K562 (cell line): ENCODE measurements at regions not wholly inside any gene's neighbourhood (a gene's known extent, or its start where the extent isn't known, plus 50 kb on each side); places are given as distances from the start of the nearest gene placed in this dataset.

ENCODE experiments used
- ATAC-seq: fragments of 200-7000 bp; cut with Tn5 transposase; 3 replicates; pipeline ENCODE4 v1.9.1; 2020; ENCODE audit warnings: moderate library complexity
- BruUV-seq: library from RNA; stranded (reverse); fragments of 400-500 nt; replicated peaks from 2 replicates; lab custom pipeline; 2021; lab: Mats Ljungman, UMichigan
- CTCF ChIA-PET: fragments of 300-600 bp; formaldehyde crosslinking; extraction: SDS; loops from one replicate; lab custom pipeline; 2021; ENCODE audit warnings: low intra/inter-chr PET ratio; lab: Yijun Ruan, JAX
- POLR2A ChIA-PET: fragments of 300-600, 350-650 bp; sonication (Branson Sonifier 250); formaldehyde crosslinking; extraction: SDS; loops from one replicate; lab custom pipeline; 2021; ENCODE audit warnings: antibody characterized with exemption, inconsistent platforms; lab: Yijun Ruan, JAX
- DNase-seq, 4 experiments: peaks; one replicate each; pipeline versions ENCODE4 v3.0.0 to v3.0.0-alpha.2; 2011 to 2018; ENCODE audit warnings: low spot score in 3 of 4, mixed read lengths in 3 of 4; ENCODE audit errors: extremely low read depth in 1 of 4
- FAIRE-seq: peaks from 2 replicates; lab custom pipeline; 2011; peaks lifted over from hg19 to GRCh38; lab: Jason Lieb, UNC
- H2AFZ ChIP-seq: 2 replicates; pipeline ENCODE4 v1.6.0; 2011; ENCODE audit warnings: low read depth, low read length, control low read depth, inconsistent platforms
- H3K27ac ChIP-seq: fragments of 200-600 bp; 3 replicates; pipeline ENCODE4 v1.8.0; 2011; ENCODE audit warnings: low read depth, mild to moderate bottlenecking, control low read depth, inconsistent platforms, low read length, moderate library complexity, mixed read lengths; ENCODE audit errors: extremely low read depth
- H3K27me3 ChIP-seq, 2 experiments: fragments of 300-600 bp in 1 of 2; 2 replicates in 1 of 2; 3 replicates in 1 of 2; pipeline versions ENCODE4 v1.6.0 to v1.8.0; 2011; ENCODE audit warnings: inconsistent platforms in 2 of 2, low read length in 2 of 2, mild to moderate bottlenecking in 1 of 2, mixed read lengths in 1 of 2, moderate library complexity in 1 of 2; ENCODE audit not compliant: control insufficient read depth in 2 of 2, insufficient read depth in 2 of 2
- H3K36me3 ChIP-seq: fragments of 300-600 bp; 3 replicates; pipeline ENCODE4 v1.8.0; 2011; ENCODE audit warnings: mild to moderate bottlenecking, low read length, inconsistent platforms; ENCODE audit not compliant: control insufficient read depth, insufficient read depth
- H3K4me1 ChIP-seq, 2 experiments: fragments of 200-600 bp in 1 of 2; replicated peaks in 1 of 2; 2 replicates in 1 of 2; 3 replicates in 1 of 2; pipeline versions ENCODE4 v1.5.1 to v1.8.0; 2011; ENCODE audit warnings: inconsistent platforms in 2 of 2, low read length in 2 of 2, mild to moderate bottlenecking in 1 of 2, mixed read lengths in 1 of 2, moderate library complexity in 1 of 2; ENCODE audit not compliant: control insufficient read depth in 2 of 2, insufficient read depth in 2 of 2
- H3K4me2 ChIP-seq: 2 replicates; pipeline ENCODE4 v1.6.1; 2011; ENCODE audit warnings: low read length, control low read depth, inconsistent platforms, mixed read lengths; ENCODE audit not compliant: insufficient read depth
- H3K4me3 ChIP-seq: fragments of 200-600 bp; sonication (generic), shearing (Covaris generic); 2 replicates; pipeline ENCODE4 v1.5.1; 2016; ENCODE audit warnings: control low read depth, inconsistent platforms
- H3K79me2 ChIP-seq: fragments of 200-600 bp; 3 replicates; pipeline ENCODE4 v1.8.0; 2011; ENCODE audit warnings: low read length, inconsistent platforms; ENCODE audit not compliant: control insufficient read depth, insufficient read depth
- H3K9ac ChIP-seq, 2 experiments: 2 replicates each; pipeline versions ENCODE4 v1.6.0 to v1.6.1; 2011; ENCODE audit warnings: low read depth in 2 of 2, low read length in 2 of 2, control low read depth in 1 of 2, inconsistent platforms in 1 of 2, mild to moderate bottlenecking in 1 of 2, mixed read lengths in 1 of 2; ENCODE audit not compliant: insufficient read depth in 1 of 2
- H3K9me1 ChIP-seq: one replicate; pipeline ENCODE4 v1.6.0; 2011; ENCODE audit warnings: inconsistent platforms, mild to moderate bottlenecking, low read length, moderate library complexity; ENCODE audit not compliant: control insufficient read depth, insufficient read depth
- H3K9me3 ChIP-seq: replicated peaks from 2 replicates; pipeline ENCODE4 v1.5.1; 2011; ENCODE audit warnings: low read depth, low read length, inconsistent platforms; ENCODE audit not compliant: control insufficient read depth, insufficient read depth
- H4K20me1 ChIP-seq: replicated peaks from 2 replicates; pipeline ENCODE4 v1.6.1; 2011; ENCODE audit warnings: low read length, inconsistent platforms, mixed read lengths; ENCODE audit not compliant: control insufficient read depth, insufficient read depth
- CTCF ChIP-seq, 3 experiments: IDR thresholded peaks in 2 of 3; conservative IDR thresholded peaks in 1 of 3; 2 replicates each; pipeline ENCODE4 v1.5.1; 2011 to 2012; ENCODE audit warnings: low read length in 3 of 3, mild to moderate bottlenecking in 3 of 3, control low read depth in 2 of 3, improper control_type of control experiment in 1 of 3, inconsistent platforms in 1 of 3, low read depth in 1 of 3, mixed read lengths in 1 of 3, moderate library complexity in 1 of 3; ENCODE audit not compliant: insufficient read depth in 2 of 3
- FOXP1 ChIP-seq: sonication (generic); formaldehyde crosslinking; IDR thresholded peaks from 2 replicates; pipeline ENCODE4 v1.8.0; 2022; ENCODE audit warnings: mild to moderate bottlenecking, missing genetic modification reagents
- HNRNPUL1 ChIP-seq: fragments of 200-400 bp; formaldehyde crosslinking; IDR thresholded peaks from 2 replicates; pipeline ENCODE4 v1.6.1; 2017; ENCODE audit warnings: low read length
- PREB ChIP-seq: sonication (generic); formaldehyde crosslinking; IDR thresholded peaks from 2 replicates; pipeline ENCODE4 v1.8.1; 2023; ENCODE audit warnings: mild to moderate bottlenecking, missing genetic modification reagents
- REST ChIP-seq, 2 experiments: fragments of 450-650 bp; formaldehyde crosslinking in 1 of 2; IDR thresholded peaks; 2 replicates each; pipeline versions ENCODE4 v1.4.0 to v1.6.1; 2014 to 2020; ENCODE audit warnings: mild to moderate bottlenecking in 2 of 2, borderline replicate concordance in 1 of 2, low read depth in 1 of 2
- SREBF2 ChIP-seq: sonication (generic); formaldehyde crosslinking; IDR thresholded peaks from 2 replicates; pipeline ENCODE4 v1.4.0; 2020; ENCODE audit warnings: mild to moderate bottlenecking, missing genetic modification reagents
- ZNF274 ChIP-seq: IDR thresholded peaks from 2 replicates; pipeline ENCODE4 v1.6.1; 2011; ENCODE audit warnings: low read depth, mild to moderate bottlenecking, low read length, moderate library complexity, borderline replicate concordance
- ZNF445 ChIP-seq: fragments of 250-450 bp; sonication (Bioruptor Pico); IDR thresholded peaks from 2 replicates; pipeline ENCODE4 v1.4.0; 2020; ENCODE audit warnings: low read depth, mild to moderate bottlenecking, moderate library complexity
- ZNF699 ChIP-seq: fragments of 250-450 bp; sonication (Bioruptor Pico); IDR thresholded peaks from 2 replicates; pipeline ENCODE4 v1.8.0; 2021; ENCODE audit warnings: mild to moderate bottlenecking, moderate library complexity; ENCODE audit not compliant: insufficient replicate concordance
- WGBS: fragments of 100-300 bp; shearing (Covaris generic); methylation state at CpG from one replicate; pipeline ENCODE4 v1.1.6; 2016; ENCODE audit warnings: low coverage, mixed read lengths; ENCODE audit not compliant: insufficient coverage; ENCODE audit errors: missing lambda C conversion rate; 5-methylcytosine and 5-hydroxymethylcytosine counted together
- in situ Hi-C: fragments of 300-500 bp; cut with MboI; formaldehyde crosslinking; loops from 4 replicates; pipeline ENCODE4 v1.15.0; 2018; ENCODE audit warnings: inconsistent platforms, mixed read lengths
- intact Hi-C: fragments of 100-400 bp; cut with micrococcal nuclease; formaldehyde crosslinking; loops from 2 replicates; pipeline ENCODE4 v1.14.2; 2022

- no peaks in the 10 kb centered on the region for H3K9me1 ChIP-seq
- no TSS peak for BruUV-seq
- ChIA-PET POLR2A (no interaction called here), CTCF (no interaction called here)
- no peaks in the 10 kb centered on the region for H3K27me3 ChIP-seq
- ATAC-seq (no peak), FAIRE-seq (no peak), DNase-seq (no peak)
- no peaks in the 10 kb centered on the region for H4K20me1 ChIP-seq
- no peak overlapping the region for H3K4me3 ChIP-seq
- no peak overlapping the region for H3K4me2 ChIP-seq
- intact Hi-C loops (no loop called here), in situ Hi-C loops (no loop called here)
- H3K4me1 ChIP-seq, result no peaks in the 10 kb centered on the region
- H3K9me3 ChIP-seq, result no peaks in the 10 kb centered on the region
- 0% methylated on average over 2 of the region's 2 CpGs for WGBS
- H2AFZ ChIP-seq, result no peak overlapping the region
- no peak overlapping the region for H3K27ac ChIP-seq
- H3K9ac ChIP-seq, result no peak overlapping the region
- no peaks in the 10 kb centered on the region for H3K79me2 ChIP-seq
- TF ChIP-seq CTCF (IDR thresholded peaks at IDR 0.05 in 2 of 3, conservative IDR thresholded peaks at IDR 0.05 in 1 of 3; ENCODE audit: insufficient read depth in 2 of 3, low read depth in 1 of 3, low read length in 3 of 3) (no peak), PREB (CRISPR knock-in tag) (no peak), REST (IDR thresholded peaks at IDR 0.05; ENCODE audit: borderline replicate concordance) (no peak), REST (CRISPR knock-in tag; IDR thresholded peaks at IDR 0.05; ENCODE audit: low read depth) (no peak), ZNF445 (CRISPR knock-in tag) (no peak), FOXP1 (CRISPR knock-in tag) (no peak), ZNF699 (CRISPR knock-in tag) (no peak), SREBF2 (CRISPR knock-in tag) (no peak), HNRNPUL1 (no peak), ZNF274 (no peak)
- no peaks in the 10 kb centered on the region for H3K36me3 ChIP-seq
Observed at GRCh38 chr3:104594491-104594890, 772.2 kb upstream of the ALCAM start.
